ENCODE measurements at regions not wholly inside any gene's neighbourhood (a gene's known extent, or its start where the extent isn't known, plus 50 kb on each side); places are given as distances from the start of the nearest gene placed in this dataset.

DNA sequence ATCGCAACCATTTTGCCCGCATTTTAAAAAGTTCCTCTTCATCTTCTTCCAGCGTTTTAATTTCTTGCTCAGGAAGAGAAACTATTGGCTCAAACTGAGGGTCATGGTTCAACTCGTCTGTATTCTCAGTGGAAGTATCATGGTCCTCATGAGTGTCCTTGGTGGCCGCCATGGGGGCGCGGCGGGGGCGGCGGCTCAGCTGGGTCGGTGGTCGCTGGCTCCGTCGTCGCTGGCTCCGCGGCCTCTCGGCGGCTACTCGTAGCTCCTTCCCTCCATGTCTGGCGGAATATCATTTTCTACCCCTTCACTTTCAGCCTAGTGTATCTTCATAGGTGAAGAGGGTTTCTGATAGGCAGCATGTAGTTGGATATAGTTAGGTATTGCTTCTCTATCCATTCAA, 492.0 kb upstream of the MAGEB18 start:
- TF ChIP-seq, protein P1, sequence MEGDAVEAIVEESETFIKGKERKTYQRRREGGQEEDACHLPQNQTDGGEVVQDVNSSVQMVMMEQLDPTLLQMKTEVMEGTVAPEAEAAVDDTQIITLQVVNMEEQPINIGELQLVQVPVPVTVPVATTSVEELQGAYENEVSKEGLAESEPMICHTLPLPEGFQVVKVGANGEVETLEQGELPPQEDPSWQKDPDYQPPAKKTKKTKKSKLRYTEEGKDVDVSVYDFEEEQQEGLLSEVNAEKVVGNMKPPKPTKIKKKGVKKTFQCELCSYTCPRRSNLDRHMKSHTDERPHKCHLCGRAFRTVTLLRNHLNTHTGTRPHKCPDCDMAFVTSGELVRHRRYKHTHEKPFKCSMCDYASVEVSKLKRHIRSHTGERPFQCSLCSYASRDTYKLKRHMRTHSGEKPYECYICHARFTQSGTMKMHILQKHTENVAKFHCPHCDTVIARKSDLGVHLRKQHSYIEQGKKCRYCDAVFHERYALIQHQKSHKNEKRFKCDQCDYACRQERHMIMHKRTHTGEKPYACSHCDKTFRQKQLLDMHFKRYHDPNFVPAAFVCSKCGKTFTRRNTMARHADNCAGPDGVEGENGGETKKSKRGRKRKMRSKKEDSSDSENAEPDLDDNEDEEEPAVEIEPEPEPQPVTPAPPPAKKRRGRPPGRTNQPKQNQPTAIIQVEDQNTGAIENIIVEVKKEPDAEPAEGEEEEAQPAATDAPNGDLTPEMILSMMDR (IDR thresholded peaks at IDR 0.05): no peak
- TF ChIP-seq POLR2AphosphoS5 (IDR thresholded peaks at IDR 0.05) (no peak), EP300 (IDR thresholded peaks at IDR 0.05) (no peak), POLR2A (IDR thresholded peaks at IDR 0.05) (no peak)

All from stomach (tissue), 4 donors.